ENCODE measurements at regions not wholly inside any gene's neighbourhood (a gene's known extent, or its start where the extent isn't known, plus 50 kb on each side); places are given as distances from the start of the nearest gene placed in this dataset.

DNA sequence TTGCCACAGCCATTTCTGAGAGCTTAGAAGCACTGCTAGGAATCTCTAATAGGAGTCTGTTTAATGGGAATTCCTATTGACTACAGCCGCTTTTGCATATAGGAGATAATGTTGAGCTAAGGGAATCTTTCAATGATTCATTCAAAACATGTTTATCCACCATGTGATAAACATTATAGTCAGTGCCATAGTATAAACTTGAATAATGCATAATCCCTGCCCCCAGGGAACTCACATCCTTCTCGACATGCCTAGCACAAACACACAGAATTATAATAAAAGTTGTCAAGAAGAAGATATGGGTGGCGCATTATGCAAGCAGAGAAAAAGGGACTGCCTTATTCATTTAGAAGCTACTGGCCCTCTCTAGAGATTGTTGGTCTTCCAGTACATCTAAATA, 248.0 kb downstream of the DAD1 start:
- 67% methylated on average over 3 of the region's 3 CpGs for WGBS (ENCODE audit: insufficient coverage, low coverage, low lambda C conversion rate, missing lambda C conversion rate)
- Histone ChIP-seq H3K4me3 (no peak overlapping the region), H3K36me3 (no peaks in the 10 kb centered on the region), H3K4me1 (no peaks in the 10 kb centered on the region), H3K9me3 (no peaks in the 10 kb centered on the region), H3K27me3 (no peaks in the 10 kb centered on the region), H3K27ac (no peak overlapping the region)
- intact Hi-C loops (cut with DNase I) = no loop called here
- TF ChIP-seq POLR2A (IDR thresholded peaks at IDR 0.05) = no peak
- TF ChIP-seq, protein P1, sequence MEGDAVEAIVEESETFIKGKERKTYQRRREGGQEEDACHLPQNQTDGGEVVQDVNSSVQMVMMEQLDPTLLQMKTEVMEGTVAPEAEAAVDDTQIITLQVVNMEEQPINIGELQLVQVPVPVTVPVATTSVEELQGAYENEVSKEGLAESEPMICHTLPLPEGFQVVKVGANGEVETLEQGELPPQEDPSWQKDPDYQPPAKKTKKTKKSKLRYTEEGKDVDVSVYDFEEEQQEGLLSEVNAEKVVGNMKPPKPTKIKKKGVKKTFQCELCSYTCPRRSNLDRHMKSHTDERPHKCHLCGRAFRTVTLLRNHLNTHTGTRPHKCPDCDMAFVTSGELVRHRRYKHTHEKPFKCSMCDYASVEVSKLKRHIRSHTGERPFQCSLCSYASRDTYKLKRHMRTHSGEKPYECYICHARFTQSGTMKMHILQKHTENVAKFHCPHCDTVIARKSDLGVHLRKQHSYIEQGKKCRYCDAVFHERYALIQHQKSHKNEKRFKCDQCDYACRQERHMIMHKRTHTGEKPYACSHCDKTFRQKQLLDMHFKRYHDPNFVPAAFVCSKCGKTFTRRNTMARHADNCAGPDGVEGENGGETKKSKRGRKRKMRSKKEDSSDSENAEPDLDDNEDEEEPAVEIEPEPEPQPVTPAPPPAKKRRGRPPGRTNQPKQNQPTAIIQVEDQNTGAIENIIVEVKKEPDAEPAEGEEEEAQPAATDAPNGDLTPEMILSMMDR (IDR thresholded peaks at IDR 0.05) = no peak
- ATAC-seq (no peak), DNase-seq (no peak)

DNA sequence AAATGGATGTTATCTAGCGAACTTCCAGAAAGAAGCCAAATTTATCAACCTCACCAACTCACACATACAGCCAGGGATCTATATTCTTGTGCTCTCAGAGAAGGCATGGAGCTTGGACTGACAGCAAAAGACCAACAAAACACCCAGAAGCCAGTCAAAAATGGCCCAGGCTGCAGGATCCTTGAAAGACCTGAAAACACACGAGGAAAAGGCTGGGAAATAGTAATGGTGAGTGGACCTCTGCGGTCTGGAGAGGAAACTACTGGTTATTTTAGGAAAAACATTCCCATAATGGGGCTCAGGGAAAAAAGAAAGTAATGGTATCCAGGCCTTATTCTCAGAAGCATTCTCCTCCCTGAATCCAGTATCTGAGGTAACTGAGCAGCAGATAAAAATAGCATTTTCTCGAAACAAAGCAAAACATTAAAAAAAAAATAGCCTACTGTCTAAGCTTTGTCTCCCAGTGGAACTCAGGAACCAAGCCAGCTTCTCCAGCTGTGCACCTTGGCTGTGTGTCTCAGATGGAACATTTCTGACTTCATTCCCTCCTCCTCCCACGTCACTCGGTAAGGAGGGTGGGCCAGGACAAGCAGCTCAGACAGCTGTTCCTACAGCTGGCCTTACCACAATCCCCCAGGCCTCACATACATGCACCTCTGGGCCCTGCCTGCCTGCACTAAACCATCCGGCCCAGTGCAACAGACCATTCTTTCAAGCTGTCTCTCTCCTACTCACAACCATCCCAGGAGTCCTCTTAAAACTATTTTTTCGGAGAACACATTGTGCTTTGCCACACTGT, 249.9 kb downstream of the DAD1 start:
- Histone ChIP-seq H3K4me1 (no peaks in the 10 kb centered on the region), H3K4me3 (no peak overlapping the region), H3K9me3 (no peaks in the 10 kb centered on the region), H3K36me3 (no peaks in the 10 kb centered on the region), H3K27ac (no peak overlapping the region), H3K27me3 (no peaks in the 10 kb centered on the region)
- TF ChIP-seq, protein P1 (IDR thresholded peaks at IDR 0.05) = no peak
- TF ChIP-seq POLR2A (IDR thresholded peaks at IDR 0.05) = no peak
- no peak for ATAC-seq
- intact Hi-C loops (cut with DNase I) = no loop called here
- DNase-seq = no peak
- WGBS (ENCODE audit: insufficient coverage, low coverage, low lambda C conversion rate, missing lambda C conversion rate) = 41% methylated on average over 8 of the region's 8 CpGs

DNA sequence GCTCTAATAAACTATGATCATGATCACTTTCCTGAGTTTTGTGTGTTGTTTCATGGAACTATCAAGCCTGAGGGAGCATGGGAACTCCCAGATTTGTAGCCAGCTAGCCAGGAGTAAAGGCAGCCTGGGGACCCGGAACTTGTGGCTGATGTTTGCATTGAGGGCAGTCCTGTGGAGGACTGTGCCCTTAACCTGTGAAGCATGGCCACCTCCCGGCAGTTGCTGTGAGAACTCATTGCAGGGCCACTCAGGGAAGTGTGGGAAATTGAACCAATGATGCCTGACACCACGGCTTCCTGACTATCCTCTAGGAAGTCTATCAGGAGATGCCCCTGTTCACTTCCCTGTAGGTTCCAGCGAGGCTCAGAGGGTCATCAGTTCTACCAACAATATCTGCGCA, 250.6 kb downstream of the DAD1 start:
- DNase-seq = no peak

DNA sequence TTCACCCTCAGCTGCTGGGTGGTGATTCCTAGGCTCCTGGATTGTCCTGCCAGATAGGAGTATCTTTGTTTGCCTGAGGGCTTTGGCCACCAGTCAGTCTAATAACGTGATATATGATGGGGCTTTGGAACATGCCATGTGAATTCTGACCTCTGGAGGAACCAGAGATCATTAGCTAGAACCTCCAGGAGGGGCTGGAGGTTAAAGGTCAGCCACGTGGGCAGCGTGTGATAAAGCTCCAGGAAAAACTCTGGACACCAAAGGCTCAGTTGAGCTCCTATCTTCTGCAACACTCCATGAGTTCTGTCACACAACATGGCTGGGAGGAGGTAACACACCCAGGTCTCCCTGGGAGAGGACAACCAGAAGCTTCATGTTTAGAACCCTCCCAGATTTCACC, 251.1 kb downstream of the DAD1 start:
- no peaks in the 10 kb centered on the region for H3K27me3 ChIP-seq
- ATAC-seq = no peak
- H3K4me1 ChIP-seq = no peaks in the 10 kb centered on the region
- H3K4me3 ChIP-seq = no peak overlapping the region
- WGBS (ENCODE audit: insufficient coverage, low coverage, low lambda C conversion rate, missing lambda C conversion rate) = 33% methylated on average over 2 of the region's 3 CpGs
- no peaks in the 10 kb centered on the region for H3K9me3 ChIP-seq
- H3K36me3 ChIP-seq = no peaks in the 10 kb centered on the region
- H3K27ac ChIP-seq = no peak overlapping the region
- no peak for TF ChIP-seq POLR2A (IDR thresholded peaks at IDR 0.05)
- TF ChIP-seq, protein P1 (IDR thresholded peaks at IDR 0.05) = no peak
- DNase-seq = no peak
- intact Hi-C loops (cut with DNase I) = no loop called here

More for the DNA sequence above, 250.6 kb downstream of the DAD1 start:
- Histone ChIP-seq H3K9me3 (no peaks in the 10 kb centered on the region), H3K4me3 (no peak overlapping the region), H3K27ac (no peak overlapping the region), H3K27me3 (no peaks in the 10 kb centered on the region), H3K4me1 (no peaks in the 10 kb centered on the region), H3K36me3 (no peaks in the 10 kb centered on the region)
- no peak for ATAC-seq
- intact Hi-C loops (cut with DNase I) = no loop called here
- TF ChIP-seq, protein P1 (IDR thresholded peaks at IDR 0.05) = no peak
- 48% methylated on average over 3 of the region's 5 CpGs for WGBS (ENCODE audit: insufficient coverage, low coverage, low lambda C conversion rate, missing lambda C conversion rate)
